ENCODE measurements at regions not wholly inside any gene's neighbourhood (a gene's known extent, or its start where the extent isn't known, plus 50 kb on each side); places are given as distances from the start of the nearest gene placed in this dataset.

DNA sequence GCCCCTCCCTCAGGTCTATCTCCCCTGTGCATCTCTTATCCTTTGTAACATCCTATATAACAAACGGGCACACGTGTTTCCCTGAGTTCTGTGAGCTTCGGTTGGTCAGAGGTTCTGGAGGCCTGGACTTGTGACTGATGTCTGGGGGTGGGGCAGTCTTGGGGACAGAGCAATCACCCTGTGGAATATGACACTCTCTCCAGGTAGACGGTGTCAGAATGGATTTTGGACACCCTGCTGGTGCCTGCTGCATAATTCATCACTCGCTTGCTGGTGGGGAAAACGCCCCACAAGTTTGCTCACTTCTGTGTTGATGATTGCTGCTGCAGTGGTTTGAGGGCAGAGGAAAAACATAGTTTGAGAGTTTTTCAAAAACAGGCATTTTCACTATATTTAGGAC lies 223.2 kb downstream of the UQCRFS1 start:
- Histone ChIP-seq H3K4me3 (ENCODE audit: low read length) (no peak overlapping the region), H3K9me3 (ENCODE audit: low read length) (no peaks in the 10 kb centered on the region), H2AFZ (ENCODE audit: low read depth, low read length) (no peak overlapping the region), H3K36me3 (ENCODE audit: insufficient read depth, low read length) (no peaks in the 10 kb centered on the region), H3K4me1 (ENCODE audit: insufficient read depth, low read length) (no peaks in the 10 kb centered on the region), H3K27me3 (ENCODE audit: insufficient read depth, low read length) (no peaks in the 10 kb centered on the region)

DNA sequence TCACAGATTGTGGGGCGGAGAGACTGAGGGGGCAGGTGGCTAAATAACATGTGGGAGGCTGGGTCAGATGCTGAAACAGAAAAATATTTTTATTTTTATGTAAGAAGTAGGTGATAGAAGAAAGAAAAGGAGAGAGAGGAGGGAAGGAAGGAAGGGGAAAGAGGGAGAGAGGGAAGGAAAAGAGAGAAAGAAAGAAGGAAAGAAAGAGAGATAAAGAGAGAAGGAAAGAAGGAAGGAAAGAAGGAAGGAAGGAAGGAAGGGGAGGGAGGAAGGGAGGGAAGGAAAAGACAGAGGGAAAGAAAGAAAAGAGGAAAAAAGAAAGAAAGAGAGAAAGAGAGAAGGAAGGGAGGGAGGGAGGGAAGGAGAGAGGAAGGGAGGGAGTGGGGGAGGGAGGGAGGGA lies 224.9 kb downstream of the UQCRFS1 start:
- Histone ChIP-seq H3K4me3 (ENCODE audit: low read length) (no peak overlapping the region), H3K27me3 (ENCODE audit: insufficient read depth, low read length) (no peaks in the 10 kb centered on the region), H2AFZ (ENCODE audit: low read depth, low read length) (no peak overlapping the region)

DNA sequence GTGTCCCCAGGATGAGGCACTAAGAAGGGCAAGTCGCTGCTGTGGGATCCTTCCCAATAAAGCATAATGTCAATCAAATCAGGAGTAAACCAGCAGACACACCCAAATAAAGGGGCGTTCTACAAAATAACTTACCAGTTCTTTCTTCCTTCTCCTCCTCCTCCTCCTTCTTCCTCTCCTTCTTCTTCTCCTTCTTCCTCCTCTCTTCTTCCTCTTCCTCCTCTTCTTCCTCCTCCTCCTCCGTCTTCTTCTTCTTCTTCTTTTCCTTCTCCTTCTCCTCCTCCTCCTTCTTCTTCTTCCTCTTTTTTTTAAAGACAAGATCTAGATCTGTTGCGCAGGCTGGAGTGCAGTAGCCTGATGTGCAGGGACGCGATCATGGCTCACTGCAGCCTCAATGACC lies 225.8 kb downstream of the UQCRFS1 start:
- H3K4me1 ChIP-seq (ENCODE audit: insufficient read depth, low read length) = no peaks in the 10 kb centered on the region
- no peaks in the 10 kb centered on the region for H3K36me3 ChIP-seq (ENCODE audit: insufficient read depth, low read length)
- no peaks in the 10 kb centered on the region for H3K9me3 ChIP-seq (ENCODE audit: low read length)
- H2AFZ ChIP-seq (ENCODE audit: low read depth, low read length) = no peak overlapping the region
- no peak overlapping the region for H3K4me3 ChIP-seq (ENCODE audit: low read length)
- H3K27me3 ChIP-seq (ENCODE audit: insufficient read depth, low read length) = no peaks in the 10 kb centered on the region

More for the DNA sequence above, 224.9 kb downstream of the UQCRFS1 start:
- H3K4me1 ChIP-seq (ENCODE audit: insufficient read depth, low read length) = no peaks in the 10 kb centered on the region
- H3K36me3 ChIP-seq (ENCODE audit: insufficient read depth, low read length) = no peaks in the 10 kb centered on the region
- no peaks in the 10 kb centered on the region for H3K9me3 ChIP-seq (ENCODE audit: low read length)

DNA sequence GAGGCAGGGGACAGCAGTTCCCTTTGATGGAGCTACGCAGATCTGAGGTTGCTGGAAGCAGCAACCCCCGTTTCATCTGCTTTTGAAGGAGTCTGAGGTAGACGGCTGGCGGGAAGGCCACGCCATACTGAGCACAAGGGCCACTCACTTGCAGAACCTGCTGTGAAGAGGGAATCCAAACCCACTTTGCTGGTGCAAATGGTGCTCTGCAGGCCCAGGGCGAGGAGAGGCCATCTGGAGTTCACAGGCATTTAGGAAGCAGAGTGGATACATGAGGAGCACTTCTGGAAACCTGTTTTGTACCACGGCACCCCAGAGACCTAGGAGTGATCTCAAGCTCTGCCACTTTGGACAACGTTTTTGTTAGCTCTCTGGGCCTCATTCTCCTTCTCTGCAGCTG lies 227.8 kb downstream of the UQCRFS1 start:
- H3K4me3 ChIP-seq (ENCODE audit: low read length) = no peak overlapping the region
- H3K4me1 ChIP-seq (ENCODE audit: insufficient read depth, low read length) = no peaks in the 10 kb centered on the region

DNA sequence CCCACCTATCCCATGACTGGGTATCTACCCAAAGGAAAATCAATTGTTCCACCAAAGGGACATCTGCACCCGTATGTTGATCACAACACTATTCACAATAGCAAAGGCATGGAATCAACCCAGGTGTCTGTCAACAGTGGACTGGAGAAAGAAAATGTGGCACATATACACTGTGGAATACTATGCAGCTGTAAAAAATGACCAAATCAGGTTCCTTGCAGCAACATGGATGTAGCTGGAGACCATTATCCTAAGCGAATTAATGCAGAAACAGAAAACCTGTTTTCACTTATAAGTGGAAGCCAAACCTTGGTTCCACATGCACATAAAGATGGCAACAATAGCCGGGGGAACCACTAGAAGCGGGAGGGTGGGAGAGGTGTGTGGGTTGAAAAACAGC lies 228.6 kb downstream of the UQCRFS1 start:
- H3K9me3 ChIP-seq (ENCODE audit: low read length) = no peaks in the 10 kb centered on the region
- no peaks in the 10 kb centered on the region for H3K4me1 ChIP-seq (ENCODE audit: insufficient read depth, low read length)
- no peak overlapping the region for H3K4me3 ChIP-seq (ENCODE audit: low read length)
- no peaks in the 10 kb centered on the region for H3K36me3 ChIP-seq (ENCODE audit: insufficient read depth, low read length)
- no peak overlapping the region for H2AFZ ChIP-seq (ENCODE audit: low read depth, low read length)
- H3K27me3 ChIP-seq (ENCODE audit: insufficient read depth, low read length) = no peaks in the 10 kb centered on the region

More for the DNA sequence above, 227.8 kb downstream of the UQCRFS1 start:
- Histone ChIP-seq H3K36me3 (ENCODE audit: insufficient read depth, low read length) (no peaks in the 10 kb centered on the region), H2AFZ (ENCODE audit: low read depth, low read length) (no peak overlapping the region), H3K27me3 (ENCODE audit: insufficient read depth, low read length) (no peaks in the 10 kb centered on the region), H3K9me3 (ENCODE audit: low read length) (no peaks in the 10 kb centered on the region)

DNA sequence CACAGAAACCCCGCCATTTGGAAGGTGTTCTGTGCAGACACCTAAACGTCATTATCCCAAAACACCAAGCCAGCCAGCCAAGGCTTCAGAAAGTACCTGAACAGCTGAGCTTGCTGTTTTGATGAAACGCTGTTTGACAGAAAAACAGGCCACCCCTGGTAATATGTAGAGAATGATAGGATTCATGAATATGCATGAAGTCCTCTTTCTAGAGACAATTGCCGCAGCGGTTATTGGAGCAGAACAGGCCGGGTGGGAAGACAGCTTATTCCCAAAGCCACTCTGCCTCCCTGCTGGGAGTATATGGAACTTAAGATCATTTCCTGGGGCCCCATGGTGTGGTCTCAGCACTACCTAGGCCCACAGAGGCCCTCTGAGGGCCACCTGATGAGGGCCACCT lies 229.5 kb downstream of the UQCRFS1 start:
- Histone ChIP-seq H3K36me3 (ENCODE audit: insufficient read depth, low read length) (no peaks in the 10 kb centered on the region), H3K9me3 (ENCODE audit: low read length) (no peaks in the 10 kb centered on the region), H3K27me3 (ENCODE audit: insufficient read depth, low read length) (no peaks in the 10 kb centered on the region), H3K4me1 (ENCODE audit: insufficient read depth, low read length) (no peaks in the 10 kb centered on the region), H3K4me3 (ENCODE audit: low read length) (no peak overlapping the region), H2AFZ (ENCODE audit: low read depth, low read length) (no peak overlapping the region)

DNA sequence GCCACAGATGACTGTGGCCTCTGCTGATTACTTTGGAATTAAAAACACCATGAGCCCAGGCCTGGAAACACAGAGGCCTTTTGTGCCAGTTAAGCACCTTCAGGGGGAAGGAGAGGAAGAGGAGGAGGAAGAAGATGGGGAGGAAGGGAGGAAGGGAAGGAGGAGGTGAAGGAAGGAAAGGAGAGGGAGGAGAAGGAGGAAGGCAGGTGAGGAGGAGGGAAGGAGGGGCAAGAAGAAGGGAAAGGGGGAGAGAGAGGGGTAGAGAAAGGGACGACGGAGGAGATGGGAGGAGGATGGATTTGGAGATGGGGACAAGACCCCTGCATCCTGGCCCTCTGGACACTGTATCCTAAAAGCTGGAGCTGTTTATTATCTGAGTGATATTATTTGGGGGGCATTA lies 231.0 kb downstream of the UQCRFS1 start:
- Histone ChIP-seq H3K27me3 (ENCODE audit: insufficient read depth, low read length) (no peaks in the 10 kb centered on the region), H3K36me3 (ENCODE audit: insufficient read depth, low read length) (no peaks in the 10 kb centered on the region), H3K4me3 (ENCODE audit: low read length) (no peak overlapping the region), H3K9me3 (ENCODE audit: low read length) (no peaks in the 10 kb centered on the region), H2AFZ (ENCODE audit: low read depth, low read length) (no peak overlapping the region), H3K4me1 (ENCODE audit: insufficient read depth, low read length) (no peaks in the 10 kb centered on the region)

DNA sequence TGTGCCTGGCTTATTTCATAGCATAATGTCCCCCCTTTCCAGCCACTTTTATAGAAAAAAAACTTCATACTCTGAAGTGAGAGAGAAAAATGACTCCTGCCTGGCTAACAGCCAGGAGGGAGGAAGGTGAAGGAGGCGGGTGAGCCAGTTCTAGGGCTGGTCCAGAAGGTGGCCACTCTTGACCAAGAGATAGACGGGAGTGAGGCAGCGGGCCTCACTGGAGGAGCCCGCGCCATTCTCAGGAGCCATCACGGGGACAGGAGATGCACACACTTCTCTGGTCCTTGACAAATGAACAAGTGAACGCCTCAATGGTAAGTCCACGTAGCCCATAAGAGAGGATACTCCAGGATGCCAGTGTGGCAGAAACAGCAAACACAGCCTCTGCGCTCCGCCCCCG lies 231.4 kb downstream of the UQCRFS1 start:
- H3K27me3 ChIP-seq (ENCODE audit: insufficient read depth, low read length) = no peaks in the 10 kb centered on the region
- no peaks in the 10 kb centered on the region for H3K36me3 ChIP-seq (ENCODE audit: insufficient read depth, low read length)
- H2AFZ ChIP-seq (ENCODE audit: low read depth, low read length) = no peak overlapping the region
- no peak overlapping the region for H3K4me3 ChIP-seq (ENCODE audit: low read length)
- no peaks in the 10 kb centered on the region for H3K4me1 ChIP-seq (ENCODE audit: insufficient read depth, low read length)
- no peaks in the 10 kb centered on the region for H3K9me3 ChIP-seq (ENCODE audit: low read length)

DNA sequence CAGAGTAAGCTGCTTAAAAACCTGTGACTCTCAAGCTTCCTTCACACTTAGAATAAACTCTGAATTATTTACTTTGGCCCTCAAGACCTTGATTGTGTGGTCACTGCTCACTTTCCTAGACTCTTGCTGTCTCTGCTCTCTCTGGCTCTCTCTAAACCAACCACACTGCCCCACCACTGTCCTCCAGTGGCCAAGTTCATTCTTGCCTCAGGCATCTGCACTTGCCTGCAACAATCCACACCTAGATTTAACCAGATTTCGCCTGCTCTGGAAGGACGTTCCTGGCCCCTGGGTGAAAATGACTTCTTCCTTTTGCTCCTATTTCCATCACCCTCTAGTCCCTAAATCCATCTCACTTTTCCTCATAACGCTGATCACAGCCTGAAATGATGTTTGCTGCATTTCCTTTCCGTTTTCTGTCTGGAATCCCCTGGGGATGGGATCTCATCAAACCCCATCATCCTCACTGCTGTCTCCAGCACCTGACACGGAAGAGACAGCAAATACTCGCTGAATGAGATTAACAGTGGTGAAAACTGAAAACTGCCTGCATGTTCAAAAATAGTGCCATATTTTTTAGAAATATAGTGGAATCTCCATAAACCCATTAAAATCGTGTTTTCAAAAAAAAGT lies 232.6 kb downstream of the UQCRFS1 start:
- H3K4me1 ChIP-seq (ENCODE audit: insufficient read depth, low read length) = no peaks in the 10 kb centered on the region
- no peak overlapping the region for H3K4me3 ChIP-seq (ENCODE audit: low read length)
- no peaks in the 10 kb centered on the region for H3K9me3 ChIP-seq (ENCODE audit: low read length)

DNA sequence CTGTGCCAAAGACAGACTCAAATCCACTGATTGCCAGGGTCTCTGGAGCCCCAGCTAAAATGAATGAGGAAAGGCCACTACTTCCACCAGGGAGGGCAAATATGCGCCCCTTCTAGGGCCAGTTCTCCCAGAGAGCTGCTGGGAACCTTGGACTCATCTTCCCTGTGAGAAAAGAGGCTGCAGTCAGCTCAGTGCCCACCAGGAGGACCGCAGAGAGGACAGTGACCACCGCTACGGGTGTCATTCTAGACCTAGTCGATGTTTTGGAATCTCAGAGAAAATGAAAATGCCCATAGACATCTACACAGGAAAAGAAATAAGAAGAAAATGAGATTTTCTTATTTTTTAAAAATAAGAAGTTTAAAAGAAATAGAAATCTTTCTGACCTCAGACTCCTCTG lies 235.1 kb downstream of the UQCRFS1 start:
- Histone ChIP-seq H2AFZ (ENCODE audit: low read depth, low read length) (no peak overlapping the region), H3K4me1 (ENCODE audit: insufficient read depth, low read length) (no peaks in the 10 kb centered on the region), H3K36me3 (ENCODE audit: insufficient read depth, low read length) (no peaks in the 10 kb centered on the region), H3K9me3 (ENCODE audit: low read length) (no peaks in the 10 kb centered on the region), H3K4me3 (ENCODE audit: low read length) (no peak overlapping the region), H3K27me3 (ENCODE audit: insufficient read depth, low read length) (no peaks in the 10 kb centered on the region)

More for the DNA sequence above, 232.6 kb downstream of the UQCRFS1 start:
- Histone ChIP-seq H3K36me3 (ENCODE audit: insufficient read depth, low read length) (no peaks in the 10 kb centered on the region), H3K27me3 (ENCODE audit: insufficient read depth, low read length) (no peaks in the 10 kb centered on the region), H2AFZ (ENCODE audit: low read depth, low read length) (no peak overlapping the region)

DNA sequence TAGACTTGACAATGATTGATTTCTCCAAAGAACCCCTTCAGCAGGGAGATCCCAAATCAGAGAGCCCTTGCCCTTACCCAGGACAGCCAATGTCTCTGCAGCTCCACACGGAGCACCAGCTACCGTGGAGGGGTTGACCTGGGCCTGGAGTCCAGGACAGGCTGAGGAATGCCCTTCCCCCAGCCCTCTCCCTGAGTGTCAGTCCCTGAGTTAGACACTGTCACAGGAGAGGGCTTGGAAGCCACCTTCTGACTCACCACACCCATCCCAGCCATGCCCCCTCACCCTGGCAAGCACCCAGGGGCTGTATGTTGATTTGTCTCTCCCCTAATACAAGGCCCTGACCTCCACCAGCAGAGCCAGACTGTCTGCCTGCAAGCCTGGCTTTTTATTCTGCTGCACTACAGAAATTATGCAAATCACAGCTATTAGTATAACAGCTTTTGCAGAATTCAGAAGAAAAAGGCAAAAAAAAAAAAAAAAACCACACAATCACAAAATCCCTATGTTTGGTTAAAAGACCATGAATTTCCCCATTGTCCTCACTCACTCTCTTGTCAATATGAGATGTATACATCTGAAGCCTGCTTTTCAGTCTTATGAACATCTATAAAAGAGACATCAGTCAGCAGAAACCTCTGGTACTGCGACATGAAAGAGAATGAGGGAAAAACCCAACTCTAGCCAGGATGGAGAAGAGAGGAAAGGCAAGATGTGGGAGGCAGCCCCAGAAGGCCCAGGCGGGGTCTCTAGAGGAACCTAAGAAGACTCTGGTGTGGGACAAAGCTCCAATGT lies 240.7 kb downstream of the UQCRFS1 start:
- no peaks in the 10 kb centered on the region for H3K36me3 ChIP-seq (ENCODE audit: insufficient read depth, low read length)
- H3K9me3 ChIP-seq (ENCODE audit: low read length) = no peaks in the 10 kb centered on the region
- H3K4me1 ChIP-seq (ENCODE audit: insufficient read depth, low read length) = no peaks in the 10 kb centered on the region
- H2AFZ ChIP-seq (ENCODE audit: low read depth, low read length) = no peak overlapping the region
- no peaks in the 10 kb centered on the region for H3K27me3 ChIP-seq (ENCODE audit: insufficient read depth, low read length)
- H3K4me3 ChIP-seq (ENCODE audit: low read length) = no peak overlapping the region

DNA sequence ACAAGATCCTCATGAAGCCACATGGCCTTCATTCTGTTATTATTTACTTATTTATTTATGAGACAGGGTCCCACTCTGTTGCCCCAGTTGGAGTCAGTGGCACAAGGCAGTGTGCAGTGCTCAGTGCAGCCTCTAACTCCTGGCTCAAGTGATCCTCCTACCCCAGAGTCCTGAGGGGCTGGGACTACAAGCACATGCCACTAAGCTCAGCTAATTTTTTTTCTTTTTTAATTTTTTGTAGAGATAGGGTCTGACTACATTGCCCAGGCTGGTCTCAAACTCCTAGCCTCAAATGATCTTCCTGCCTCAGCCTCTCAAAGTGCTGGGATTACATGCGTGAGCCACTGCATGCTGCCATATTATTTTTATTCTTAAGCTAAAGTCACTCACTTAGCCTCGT lies 241.4 kb downstream of the UQCRFS1 start:
- Histone ChIP-seq H2AFZ (ENCODE audit: low read depth, low read length) (no peak overlapping the region), H3K9me3 (ENCODE audit: low read length) (no peaks in the 10 kb centered on the region), H3K27me3 (ENCODE audit: insufficient read depth, low read length) (no peaks in the 10 kb centered on the region), H3K36me3 (ENCODE audit: insufficient read depth, low read length) (no peaks in the 10 kb centered on the region), H3K4me1 (ENCODE audit: insufficient read depth, low read length) (no peaks in the 10 kb centered on the region), H3K4me3 (ENCODE audit: low read length) (no peak overlapping the region)

DNA sequence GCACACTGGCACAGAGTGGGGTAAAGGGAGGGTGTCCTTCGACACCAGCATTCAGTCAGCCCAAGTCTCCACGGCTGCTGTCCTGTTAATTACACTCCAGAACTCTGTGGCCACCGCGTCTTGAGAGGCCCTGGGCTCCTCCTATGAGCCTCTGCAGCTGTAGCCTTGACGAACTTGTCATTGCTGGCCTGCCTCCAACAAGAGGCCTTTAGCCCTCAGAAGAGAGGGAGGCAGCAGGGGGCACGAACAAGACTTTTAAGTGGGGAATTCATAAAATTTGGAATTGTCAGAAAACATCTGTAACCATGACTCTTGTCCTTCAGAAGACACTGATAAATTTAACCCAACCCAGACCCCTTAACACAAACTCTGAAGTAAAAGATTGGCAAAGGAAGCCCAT lies 241.9 kb downstream of the UQCRFS1 start:
- H2AFZ ChIP-seq (ENCODE audit: low read depth, low read length) = no peak overlapping the region
- no peaks in the 10 kb centered on the region for H3K27me3 ChIP-seq (ENCODE audit: insufficient read depth, low read length)
- H3K4me3 ChIP-seq (ENCODE audit: low read length) = no peak overlapping the region
- H3K36me3 ChIP-seq (ENCODE audit: insufficient read depth, low read length) = no peaks in the 10 kb centered on the region
- no peaks in the 10 kb centered on the region for H3K9me3 ChIP-seq (ENCODE audit: low read length)
- H3K4me1 ChIP-seq (ENCODE audit: insufficient read depth, low read length) = no peaks in the 10 kb centered on the region

DNA sequence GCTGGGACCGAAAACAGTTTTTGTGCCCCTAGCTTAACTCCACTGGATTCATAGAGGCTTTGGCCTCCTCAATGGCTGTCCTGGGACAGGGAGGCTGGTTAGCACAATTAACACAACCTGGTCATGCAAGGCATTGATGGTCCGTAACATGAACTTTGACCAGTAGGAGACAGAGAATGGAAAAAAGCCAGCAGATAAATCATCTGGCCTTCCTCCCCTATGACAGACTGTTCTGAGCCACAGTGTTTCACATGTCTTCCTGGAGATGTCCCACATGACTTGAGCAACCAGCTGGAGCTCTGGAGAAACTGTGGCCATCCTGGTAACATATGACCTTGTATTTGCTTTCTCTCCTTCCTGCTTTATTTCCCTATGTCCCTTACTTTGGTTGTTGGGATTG lies 244.2 kb downstream of the UQCRFS1 start:
- Histone ChIP-seq H3K27me3 (ENCODE audit: insufficient read depth, low read length) (no peaks in the 10 kb centered on the region), H3K4me1 (ENCODE audit: insufficient read depth, low read length) (no peaks in the 10 kb centered on the region), H2AFZ (ENCODE audit: low read depth, low read length) (no peak overlapping the region), H3K4me3 (ENCODE audit: low read length) (no peak overlapping the region), H3K9me3 (ENCODE audit: low read length) (no peaks in the 10 kb centered on the region), H3K36me3 (ENCODE audit: insufficient read depth, low read length) (no peaks in the 10 kb centered on the region)

All from neuron (in vitro differentiated cells).